ENCODE measurements at regions not wholly inside any gene's neighbourhood (a gene's known extent, or its start where the extent isn't known, plus 50 kb on each side); places are given as distances from the start of the nearest gene placed in this dataset.
A peak's percentile ranks its signal among the peaks of the same experiment; 100 is the strongest.
"Not testable (repeated sequence)": the region's sequence is repeated elsewhere in the genome, so short reads cannot be mapped to it uniquely, and the experiment has no call there.

- DNase-seq (ENCODE audit: low spot score): no peak
These were observed 403.2 kb downstream of the RPS24 start for GRCh38 chr10:78436706-78437406.

DNA sequence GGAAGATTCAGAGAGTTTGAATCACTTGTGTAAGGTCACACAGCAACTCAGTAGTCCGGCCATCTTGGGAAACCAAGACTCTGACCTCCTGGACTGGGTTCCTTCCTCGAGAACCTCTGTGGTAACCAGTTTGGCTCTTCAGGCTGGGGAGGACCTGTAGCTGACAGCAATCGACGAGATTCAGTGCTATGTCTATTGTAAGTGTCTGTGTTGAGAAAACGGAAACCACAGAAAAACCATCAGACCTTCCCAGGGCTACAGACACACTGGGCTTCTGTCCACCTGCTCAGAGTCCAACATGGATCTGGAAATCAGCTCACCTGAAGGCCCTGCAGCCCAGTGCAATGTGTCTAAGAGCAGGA is 403.7 kb downstream of the RPS24 start:
- DNase-seq (ENCODE audit: low spot score): no peak

DNA sequence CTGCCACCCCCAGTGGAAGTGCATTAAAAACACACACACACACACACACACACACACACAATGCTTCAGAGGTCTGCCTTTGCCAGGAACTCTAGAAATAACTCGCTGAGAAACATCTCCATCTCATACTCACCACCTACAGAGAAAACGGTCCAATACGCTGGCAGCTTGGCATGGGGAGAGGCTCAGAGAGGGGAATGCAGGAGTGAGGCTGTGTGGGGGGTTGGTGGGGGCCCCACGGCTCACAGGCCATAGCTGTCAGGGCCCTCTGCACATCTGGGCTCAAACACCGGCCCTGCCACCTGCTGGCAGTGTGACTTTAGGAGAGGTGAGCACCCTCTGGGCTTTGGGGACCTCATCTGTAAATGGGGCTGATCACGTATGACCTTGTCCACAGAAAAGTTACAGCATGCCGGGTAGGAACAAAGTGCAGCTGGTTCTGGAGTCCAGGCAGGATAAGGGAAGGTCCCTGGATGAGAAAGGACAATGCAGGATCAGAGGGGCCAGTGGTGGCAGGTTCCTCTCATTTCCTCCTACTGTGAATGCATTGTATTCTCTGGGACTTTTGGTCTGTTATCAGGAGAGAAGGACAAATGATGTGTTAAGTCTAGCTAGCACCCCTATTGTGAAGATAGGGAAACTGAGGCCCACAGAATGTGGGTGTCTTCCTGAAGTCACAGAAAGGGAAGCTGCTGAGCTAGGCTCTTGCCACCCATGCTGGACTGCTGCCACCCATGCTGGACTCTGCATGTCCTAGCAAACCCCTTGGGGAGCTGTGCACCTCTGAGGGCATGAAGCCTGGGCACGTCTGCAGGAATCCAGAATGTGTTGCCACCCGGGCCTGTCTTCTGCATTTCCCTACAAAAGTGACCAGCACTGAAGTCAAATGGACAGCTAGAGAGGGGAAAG is 404.6 kb downstream of the RPS24 start:
- DNase-seq (ENCODE audit: low spot score): no peak

GRCh38 chr10:78438907-78439809 is 405.5 kb downstream of the RPS24 start:
- no peak for DNase-seq (ENCODE audit: low spot score)

DNA sequence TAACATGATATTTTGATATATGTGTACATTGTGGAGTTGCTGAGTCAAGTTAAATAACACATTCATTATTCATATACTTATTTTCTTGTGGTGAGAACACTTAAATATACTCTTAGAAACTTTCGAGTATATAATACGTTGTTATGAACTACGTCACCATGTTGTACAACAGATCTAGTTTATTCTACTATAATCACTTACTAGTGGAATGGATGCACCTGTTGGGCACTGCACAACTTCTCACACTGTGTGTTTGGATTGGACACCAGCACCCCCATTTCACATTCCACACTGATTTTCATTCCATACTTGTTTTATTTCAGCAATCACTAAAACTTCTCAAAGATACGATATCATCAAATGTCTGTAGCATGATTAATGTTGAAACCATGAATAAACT is 407.3 kb downstream of the RPS24 start:
- no peak for DNase-seq (ENCODE audit: low spot score)

- DNase-seq (ENCODE audit: low spot score): no peak
These were observed 408.0 kb downstream of the RPS24 start for GRCh38 chr10:78441694-78442093.

- DNase-seq (ENCODE audit: low spot score): no peak
These were observed 409.3 kb downstream of the RPS24 start for GRCh38 chr10:78442836-78443550.

- no peak for DNase-seq (ENCODE audit: low spot score)
These were observed 410.4 kb downstream of the RPS24 start for GRCh38 chr10:78443900-78444571.

DNA sequence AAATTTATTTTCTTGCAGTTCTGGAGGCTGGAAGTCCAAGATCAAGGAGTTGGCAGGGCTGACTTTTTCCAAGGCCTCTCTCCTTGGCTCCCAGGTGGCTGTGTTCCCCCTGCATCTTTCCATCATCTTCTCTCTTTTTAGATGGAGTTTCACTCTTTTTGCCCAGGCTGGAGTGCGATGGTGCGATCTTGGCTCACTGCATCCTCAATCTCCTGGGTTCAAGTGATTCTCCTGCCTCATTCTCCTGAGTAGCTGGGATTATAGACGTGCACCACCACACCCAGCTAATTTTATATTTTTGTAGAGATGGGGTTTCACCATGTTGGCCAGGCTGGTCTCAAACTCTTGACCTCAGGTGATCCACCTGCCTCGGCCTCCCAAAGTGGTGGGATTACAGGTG is 411.1 kb downstream of the RPS24 start:
- not testable (repeated sequence) for DNase-seq (ENCODE audit: low spot score)

- no peak for DNase-seq (ENCODE audit: low spot score)
These were observed 411.6 kb downstream of the RPS24 start for GRCh38 chr10:78445308-78445707.

DNA sequence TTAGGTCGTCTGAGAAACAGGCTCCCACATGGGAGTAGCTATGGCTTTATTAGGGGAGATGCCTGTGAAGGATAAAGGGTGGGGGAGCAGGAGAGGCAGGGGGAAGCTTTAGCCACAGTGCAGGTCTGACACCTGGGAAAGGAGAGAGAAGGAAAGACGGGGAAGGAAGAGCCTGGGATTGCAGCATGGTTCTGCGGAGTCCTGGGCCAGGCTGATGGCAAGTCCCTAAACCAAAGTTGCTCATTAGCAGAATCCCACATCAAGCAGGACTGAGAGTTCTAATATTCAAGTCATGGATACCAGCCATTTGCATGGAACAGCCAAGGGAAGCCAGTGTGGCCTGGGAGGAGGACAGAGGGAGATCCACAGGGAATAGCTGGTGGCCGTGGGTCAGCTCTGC is 414.8 kb downstream of the RPS24 start:
- DNase-seq (ENCODE audit: low spot score): no peak

DNA sequence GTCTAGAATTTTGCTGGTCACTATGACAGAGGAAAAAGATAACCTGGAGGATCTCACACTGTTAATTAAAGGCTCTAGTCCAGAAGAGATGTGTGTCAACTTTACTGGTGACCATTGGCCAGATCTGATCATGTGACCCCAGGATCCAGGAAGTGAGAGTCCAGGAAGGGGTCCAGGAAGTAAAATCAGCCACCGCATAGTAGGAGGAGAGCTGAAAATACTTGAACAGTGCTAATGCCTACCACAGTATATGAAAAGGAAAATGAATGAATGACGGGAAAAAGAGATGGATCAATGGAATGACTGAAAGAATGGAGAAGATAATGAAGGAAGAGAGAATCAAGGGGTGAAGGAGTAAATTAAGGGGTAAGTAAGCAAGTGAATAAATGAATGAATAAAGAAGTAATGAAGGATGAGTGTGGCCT is 415.3 kb downstream of the RPS24 start:
- DNase-seq (ENCODE audit: low spot score): no peak

GRCh38 chr10:78449554-78449953 is 415.9 kb downstream of the RPS24 start:
- no peak for DNase-seq (ENCODE audit: low spot score)

GRCh38 chr10:78450239-78450638 is 416.6 kb downstream of the RPS24 start:
- DNase-seq (ENCODE audit: low spot score): no peak

DNA sequence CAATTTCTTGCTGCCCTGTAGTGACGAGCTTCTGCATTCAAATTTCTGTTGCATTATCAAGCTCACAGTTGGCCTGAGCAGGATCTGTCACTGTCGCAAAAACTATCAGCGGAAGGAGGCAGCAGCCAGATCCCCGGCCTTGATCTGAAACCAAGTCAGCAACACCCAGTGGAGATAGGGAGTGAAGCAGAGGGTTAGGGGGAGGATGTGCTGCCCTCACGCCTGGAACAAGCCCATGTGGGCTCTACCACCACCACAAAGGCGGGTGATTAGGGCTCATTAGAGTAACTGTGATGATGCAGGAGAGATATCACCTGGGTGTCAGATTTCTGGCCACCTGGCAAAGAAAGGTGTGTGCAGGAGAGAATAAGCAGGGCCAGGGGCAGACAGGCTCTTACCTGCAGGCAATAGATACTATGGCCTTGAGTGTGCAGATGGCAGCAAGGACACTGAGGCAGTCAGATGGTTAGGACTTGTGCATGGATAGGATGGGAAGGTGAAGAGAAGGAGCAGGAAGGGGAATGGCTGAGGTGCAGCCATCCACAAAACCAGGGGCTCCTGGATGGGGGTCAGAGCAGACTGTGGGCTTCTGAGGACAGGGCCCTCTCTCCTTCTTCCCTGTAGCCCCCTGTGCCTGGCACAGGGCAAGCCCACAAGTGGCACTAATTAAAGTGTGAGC is 417.3 kb downstream of the RPS24 start:
- DNase-seq (ENCODE audit: low spot score): no peak

- no peak for DNase-seq (ENCODE audit: low spot score)
These were observed 417.9 kb downstream of the RPS24 start for GRCh38 chr10:78451592-78451991.

- peak; percentile 20 for DNase-seq (ENCODE audit: low spot score)
These were observed 420.5 kb downstream of the RPS24 start for GRCh38 chr10:78454123-78454645.

GRCh38 chr10:78455236-78455635 is 421.6 kb downstream of the RPS24 start:
- DNase-seq (ENCODE audit: low spot score): no peak

- DNase-seq (ENCODE audit: low spot score): no peak
These were observed 422.1 kb downstream of the RPS24 start for GRCh38 chr10:78455811-78456210.

All from H4 (cell line).